H1 (cell line): ENCODE measurements at regions not wholly inside any gene's neighbourhood (a gene's known extent, or its start where the extent isn't known, plus 50 kb on each side); places are given as distances from the start of the nearest gene placed in this dataset.

Experiments
- HDAC6 ChIP-seq: IDR thresholded peaks from one replicate; pipeline ENCODE4 v1.7.1; 2012; ENCODE audit warnings: low read depth, mild to moderate bottlenecking, inconsistent platforms, low read length, moderate library complexity
- NANOG ChIP-seq: IDR thresholded peaks from 2 replicates; pipeline ENCODE4 v1.6.1; 2011; ENCODE audit warnings: low read length, low read depth, mild to moderate bottlenecking, inconsistent platforms; ENCODE audit not compliant: insufficient read depth, poor library complexity, severe bottlenecking
- SP2 ChIP-seq: IDR thresholded peaks from 2 replicates; pipeline ENCODE4 v1.6.1; 2012; ENCODE audit warnings: mild to moderate bottlenecking, low read length, inconsistent platforms
- TF ChIP-seq, protein P1 (sequence below): IDR thresholded peaks from 2 replicates; pipeline ENCODE4 v1.6.1; 2011; ENCODE audit warnings: low read depth, mild to moderate bottlenecking, low read length; ENCODE audit not compliant: insufficient read depth

DNA sequence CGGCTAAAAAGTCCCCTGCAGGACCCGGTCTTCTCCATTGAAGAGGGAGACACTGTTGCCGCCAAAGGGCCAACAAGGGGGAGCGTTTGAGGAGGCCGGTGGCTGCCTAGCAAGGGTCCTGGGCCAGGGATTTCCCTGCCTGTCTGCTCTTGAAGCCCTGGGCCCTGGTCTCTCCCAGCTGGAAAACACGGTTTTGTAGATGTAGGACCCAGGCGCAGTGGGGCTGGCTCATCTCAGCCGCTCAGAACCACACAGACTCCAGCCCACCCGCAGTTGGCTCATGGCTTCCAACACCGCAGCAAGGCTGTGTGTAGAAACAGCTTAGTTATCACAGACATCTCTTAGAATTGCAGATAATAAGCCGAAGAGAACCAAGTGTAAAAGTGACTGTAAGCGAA is 57.1 kb upstream of the TWIST2 start (continued):
- TF ChIP-seq HDAC6 (no peak), NANOG (no peak), SP2 (no peak)
- TF ChIP-seq, protein P1, sequence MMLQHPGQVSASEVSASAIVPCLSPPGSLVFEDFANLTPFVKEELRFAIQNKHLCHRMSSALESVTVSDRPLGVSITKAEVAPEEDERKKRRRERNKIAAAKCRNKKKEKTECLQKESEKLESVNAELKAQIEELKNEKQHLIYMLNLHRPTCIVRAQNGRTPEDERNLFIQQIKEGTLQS: no peak
